ENCODE measurements at regions not wholly inside any gene's neighbourhood (a gene's known extent, or its start where the extent isn't known, plus 50 kb on each side); places are given as distances from the start of the nearest gene placed in this dataset.
"Not testable (repeated sequence)": the region's sequence is repeated elsewhere in the genome, so short reads cannot be mapped to it uniquely, and the experiment has no call there.

- Histone ChIP-seq H3K4me1 (ENCODE audit: control insufficient read depth, extremely low read depth, insufficient read depth, low read length) (peaks cover 3% of the 10 kb centered on the region), H3K9me1 (replicated peaks; ENCODE audit: control insufficient read depth, extremely low read depth, insufficient read depth, low read length) (no peaks in the 10 kb centered on the region), H3K4me3 (replicated peaks in 1 of 3; ENCODE audit: insufficient read depth in 1 of 3, low read depth in 1 of 3, low read length in 3 of 3) (no peak overlapping the region), H3K4me2 (ENCODE audit: insufficient read depth, low read length) (no peak overlapping the region), H3K9me3 (replicated peaks; ENCODE audit: control insufficient read depth, insufficient read depth, low read length) (no peaks in the 10 kb centered on the region), H2AFZ (ENCODE audit: low read depth, low read length) (no peak overlapping the region), H3K79me2 (ENCODE audit: control insufficient read depth, insufficient read depth, low read length) (no peaks in the 10 kb centered on the region), H3K27me3 (ENCODE audit: control insufficient read depth in 2 of 2, insufficient read depth in 2 of 2, low read length in 2 of 2) (no peaks in the 10 kb centered on the region), H4K20me1 (replicated peaks; ENCODE audit: control insufficient read depth, extremely low read depth, insufficient read depth, low read length) (no peaks in the 10 kb centered on the region), H3K36me3 (ENCODE audit: control insufficient read depth in 2 of 2, extremely low read depth in 1 of 2, insufficient read depth in 2 of 2, low read length in 2 of 2) (no peaks in the 10 kb centered on the region), H3K9ac (replicated peaks; ENCODE audit: extremely low read depth, insufficient read depth, low read length) (no peak overlapping the region), H3K27ac (ENCODE audit: insufficient read depth, low read depth, low read length) (no peak overlapping the region)
- intact Hi-C loops (cut with micrococcal nuclease) (no loop called here), dilution Hi-C loops (cut with MboI; ENCODE audit: extremely low pct_ligation_motif_present, low sequenced_read_pairs) (no loop called here)
- POLR2A ChIA-PET: no interaction called here
- DNase-seq (ENCODE audit: low read depth, low spot score): no peak
- no TSS peak for BruUV-seq (replicated peaks)
- FAIRE-seq: no peak
- TF ChIP-seq JUN (IDR thresholded peaks at IDR 0.05; ENCODE audit: borderline replicate concordance, insufficient read depth, insufficient read length, low read depth) (no peak), MYC (IDR thresholded peaks at IDR 0.05; ENCODE audit: low read depth, low read length) (no peak), CTCF (IDR thresholded peaks at IDR 0.05; ENCODE audit: extremely low read depth in 1 of 2, insufficient read depth in 1 of 2, low read depth in 1 of 2, low read length in 2 of 2) (no peak), FOS (IDR thresholded peaks at IDR 0.05; ENCODE audit: borderline replicate concordance, insufficient read depth, low read length) (no peak), GATA2 (IDR thresholded peaks at IDR 0.05; ENCODE audit: insufficient read depth, insufficient read length, low read depth, low read length) (no peak), POLR2A (IDR thresholded peaks at IDR 0.05; ENCODE audit: low read depth, low read length) (no peak), MAX (IDR thresholded peaks at IDR 0.05; ENCODE audit: insufficient read depth, insufficient read length) (no peak), POLR2AphosphoS5 (IDR thresholded peaks at IDR 0.05; ENCODE audit: insufficient read depth, low read depth, low read length) (no peak), EZH2 (IDR thresholded peaks at IDR 0.05; ENCODE audit: borderline replicate concordance, low read depth, low read length, severe bottlenecking) (no peak)
- CTCF ChIA-PET: no interaction called here
Observed at GRCh38 chr16:11418506-11418905, 73.2 kb downstream of the RMI2 start.

- H3K9me3 ChIP-seq (replicated peaks; ENCODE audit: control insufficient read depth, insufficient read depth, low read length); CTCF ChIA-PET; H3K27ac ChIP-seq (ENCODE audit: insufficient read depth, low read depth, low read length); H3K4me3 ChIP-seq (replicated peaks in 1 of 3; ENCODE audit: insufficient read depth in 1 of 3, low read depth in 1 of 3, low read length in 3 of 3); H3K4me1 ChIP-seq (ENCODE audit: control insufficient read depth, extremely low read depth, insufficient read depth, low read length); BruUV-seq (replicated peaks); H3K9me1 ChIP-seq (replicated peaks; ENCODE audit: control insufficient read depth, extremely low read depth, insufficient read depth, low read length); H3K27me3 ChIP-seq (ENCODE audit: control insufficient read depth in 2 of 2, insufficient read depth in 2 of 2, low read length in 2 of 2); H3K36me3 ChIP-seq (ENCODE audit: control insufficient read depth in 2 of 2, extremely low read depth in 1 of 2, insufficient read depth in 2 of 2, low read length in 2 of 2); DNase-seq (ENCODE audit: low read depth, low spot score); H3K4me2 ChIP-seq (ENCODE audit: insufficient read depth, low read length); POLR2A ChIA-PET; intact Hi-C loops (cut with micrococcal nuclease); FAIRE-seq; H4K20me1 ChIP-seq (replicated peaks; ENCODE audit: control insufficient read depth, extremely low read depth, insufficient read depth, low read length); H3K79me2 ChIP-seq (ENCODE audit: control insufficient read depth, insufficient read depth, low read length); dilution Hi-C loops (cut with MboI; ENCODE audit: extremely low pct_ligation_motif_present, low sequenced_read_pairs); H3K9ac ChIP-seq (replicated peaks; ENCODE audit: extremely low read depth, insufficient read depth, low read length); H2AFZ ChIP-seq (ENCODE audit: low read depth, low read length): not testable (repeated sequence)
Observed at GRCh38 chr16:11420067-11420466, 74.8 kb downstream of the RMI2 start.
